H1 (cell line): ENCODE measurements at regions not wholly inside any gene's neighbourhood (a gene's known extent, or its start where the extent isn't known, plus 50 kb on each side); places are given as distances from the start of the nearest gene placed in this dataset.

ENCODE experiments used
- CTCF ChIA-PET: fragments of 300-600 bp; sonication (Branson Sonifier 250); formaldehyde crosslinking; loops from one replicate; lab custom pipeline; 2021; ENCODE audit not compliant: partially characterized antibody; lab: Charles Lee
- POLR2A ChIA-PET: fragments of 300-600 bp; sonication (Branson Sonifier 250); formaldehyde crosslinking; loops from one replicate; lab custom pipeline; 2021; ENCODE audit warnings: inconsistent platforms; ENCODE audit not compliant: partially characterized antibody; lab: Charles Lee
- DNase-seq, 2 experiments: peaks; one replicate each; pipeline versions ENCODE4 v3.0.0 to v3.0.0-alpha.2; 2010 to 2022; ENCODE audit warnings: low spot score in 2 of 2, low read depth in 1 of 2, mixed read lengths in 1 of 2
- FAIRE-seq: peaks from 2 replicates; lab custom pipeline; 2011; peaks lifted over from hg19 to GRCh38; lab: Jason Lieb, UNC
- H2AFZ ChIP-seq: 2 replicates; pipeline ENCODE4 v1.8.1; 2012; ENCODE audit warnings: low read length, inconsistent platforms
- H2AK5ac ChIP-seq: 2 replicates; pipeline ENCODE4 v1.6.1; 2013; ENCODE audit warnings: low read depth, low read length
- H2BK120ac ChIP-seq: replicated peaks from 2 replicates; pipeline ENCODE3; 2013; ENCODE audit warnings: low read depth, low read length, inconsistent platforms
- H2BK12ac ChIP-seq: 2 replicates; pipeline ENCODE4 v1.6.1; 2013; ENCODE audit warnings: low read depth, low read length
- H2BK15ac ChIP-seq: 2 replicates; pipeline ENCODE4 v1.6.1; 2013; ENCODE audit warnings: low read length
- H2BK20ac ChIP-seq: 2 replicates; pipeline ENCODE4 v1.6.1; 2013; ENCODE audit warnings: low read length
- H2BK5ac ChIP-seq: 2 replicates; pipeline ENCODE4 v1.6.1; 2013; ENCODE audit warnings: low read depth, low read length
- H3K14ac ChIP-seq: 2 replicates; pipeline ENCODE4 v1.6.1; 2013; ENCODE audit warnings: inconsistent platforms; ENCODE audit not compliant: insufficient read length
- H3K18ac ChIP-seq: 2 replicates; pipeline ENCODE4 v1.6.1; 2013; ENCODE audit warnings: low read length; ENCODE audit errors: extremely low read depth
- H3K23ac ChIP-seq: 2 replicates; pipeline ENCODE4 v1.6.1; 2013; ENCODE audit warnings: inconsistent platforms; ENCODE audit not compliant: insufficient read length
- H3K23me2 ChIP-seq: 2 replicates; pipeline ENCODE4 v1.6.1; 2013; ENCODE audit warnings: low read depth, low read length
- H3K27ac ChIP-seq: 2 replicates; pipeline ENCODE4 v1.6.1; 2011; ENCODE audit warnings: low read depth, low read length, inconsistent platforms
- H3K27me3 ChIP-seq, 4 experiments: replicated peaks in 1 of 4; 1 replicate in 1 of 4; 2 replicates in 3 of 4; pipeline versions ENCODE4 v1.6.1 to v1.8.1; 2011 to 2013; ENCODE audit warnings: low read length in 3 of 4, mild to moderate bottlenecking in 3 of 4, inconsistent platforms in 2 of 4, mixed read lengths in 2 of 4, moderate library complexity in 1 of 4; ENCODE audit not compliant: control insufficient read depth in 3 of 4, insufficient read depth in 3 of 4; ENCODE audit errors: extremely low read depth in 1 of 4
- H3K36me3 ChIP-seq, 4 experiments: 2 replicates each; pipeline versions ENCODE4 v1.6.1 to v1.8.1; 2011 to 2013; ENCODE audit warnings: mild to moderate bottlenecking in 4 of 4, low read length in 3 of 4, moderate library complexity in 2 of 4, control low read depth in 1 of 4, inconsistent platforms in 1 of 4; ENCODE audit not compliant: insufficient read depth in 4 of 4, control insufficient read depth in 2 of 4
- H3K4ac ChIP-seq: replicated peaks from 2 replicates; pipeline ENCODE3; 2013; ENCODE audit warnings: low read length, low read depth, mixed read lengths, inconsistent platforms; ENCODE audit not compliant: insufficient read length
- H3K4me1 ChIP-seq, 4 experiments: replicated peaks in 1 of 4; 1 replicate in 1 of 4; 2 replicates in 3 of 4; pipeline versions ENCODE4 v1.6.1 to v1.8.1; 2011 to 2013; ENCODE audit warnings: low read length in 3 of 4, inconsistent platforms in 2 of 4, mixed read lengths in 1 of 4; ENCODE audit not compliant: insufficient read depth in 4 of 4, control insufficient read depth in 3 of 4
- H3K4me2 ChIP-seq, 2 experiments: 2 replicates each; pipeline versions ENCODE4 v1.6.1 to v1.8.1; 2011 to 2013; ENCODE audit warnings: low read depth in 2 of 2, low read length in 2 of 2, control low read depth in 1 of 2, inconsistent platforms in 1 of 2, mild to moderate bottlenecking in 1 of 2; ENCODE audit not compliant: insufficient read depth in 1 of 2
- H3K4me3 ChIP-seq, 4 experiments: fragments of 200-600, 300-600 bp in 1 of 4; sonication (generic), shearing (Covaris generic), sonication (Bioruptor Twin) in 1 of 4; 2 replicates each; pipeline versions ENCODE4 v1.5.1 to v1.8.1; 2011 to 2016; ENCODE audit warnings: low read length in 4 of 4, low read depth in 3 of 4, control low read depth in 2 of 4, inconsistent platforms in 2 of 4, mild to moderate bottlenecking in 2 of 4, mixed read lengths in 1 of 4, moderate library complexity in 1 of 4; ENCODE audit not compliant: insufficient read depth in 2 of 4; ENCODE audit errors: extremely low read depth in 1 of 4
- H3K56ac ChIP-seq: replicated peaks from 2 replicates; pipeline ENCODE3; 2013; ENCODE audit warnings: low read depth, mild to moderate bottlenecking, mixed read lengths, low read length, inconsistent platforms; ENCODE audit not compliant: insufficient read length
- H3K79me1 ChIP-seq: 2 replicates; pipeline ENCODE4 v1.6.1; 2013; ENCODE audit warnings: low read depth, low read length, control low read depth
- H3K79me2 ChIP-seq, 2 experiments: 2 replicates each; pipeline versions ENCODE4 v1.6.1 to v1.8.1; 2012 to 2013; ENCODE audit warnings: low read length in 2 of 2, mild to moderate bottlenecking in 2 of 2, inconsistent platforms in 1 of 2; ENCODE audit not compliant: insufficient read depth in 2 of 2, control insufficient read depth in 1 of 2
- H3K9ac ChIP-seq, 4 experiments: replicated peaks in 1 of 4; 1 replicate in 1 of 4; 2 replicates in 3 of 4; pipeline versions ENCODE4 v1.6.1 to v1.8.1; 2011 to 2013; ENCODE audit warnings: low read depth in 3 of 4, low read length in 3 of 4, control low read depth in 2 of 4, mild to moderate bottlenecking in 2 of 4, moderate library complexity in 2 of 4, inconsistent platforms in 1 of 4; ENCODE audit errors: extremely low read depth in 1 of 4
- H3K9me3 ChIP-seq, 2 experiments: 2 replicates each; pipeline versions ENCODE4 v1.6.1 to v1.8.1; 2012 to 2013; ENCODE audit warnings: mild to moderate bottlenecking in 2 of 2, moderate library complexity in 2 of 2, control low read depth in 1 of 2, inconsistent platforms in 1 of 2, low read depth in 1 of 2, low read length in 1 of 2, mixed read lengths in 1 of 2; ENCODE audit not compliant: insufficient read depth in 2 of 2
- H4K20me1 ChIP-seq, 2 experiments: replicated peaks in 1 of 2; 2 replicates each; pipeline versions ENCODE3 to v1.8.1; 2011 to 2013; ENCODE audit warnings: inconsistent platforms in 2 of 2, low read length in 2 of 2, mild to moderate bottlenecking in 1 of 2; ENCODE audit not compliant: insufficient read depth in 2 of 2, control insufficient read depth in 1 of 2
- H4K5ac ChIP-seq: 2 replicates; pipeline ENCODE4 v1.6.1; 2013; ENCODE audit warnings: low read length, low read depth, mixed read lengths, inconsistent platforms; ENCODE audit not compliant: insufficient read length
- H4K8ac ChIP-seq: 2 replicates; pipeline ENCODE4 v1.8.0; 2013; ENCODE audit warnings: mild to moderate bottlenecking, moderate library complexity, low read length, inconsistent platforms; ENCODE audit not compliant: insufficient read depth; ENCODE audit errors: extremely low read depth
- H4K91ac ChIP-seq: replicated peaks from 2 replicates; pipeline ENCODE3; 2013; ENCODE audit warnings: low read length, mixed read lengths, inconsistent platforms; ENCODE audit not compliant: insufficient read length
- CBX8 ChIP-seq: fragments of 300-800, 300-1000 bp; sonication (generic); IDR thresholded peaks from 2 replicates; pipeline ENCODE4 v1.7.1; 2016; ENCODE audit warnings: low read depth, low read length, borderline replicate concordance
- NANOG ChIP-seq: IDR thresholded peaks from 2 replicates; pipeline ENCODE4 v1.6.1; 2011; ENCODE audit warnings: low read length, low read depth, mild to moderate bottlenecking, inconsistent platforms; ENCODE audit not compliant: insufficient read depth, poor library complexity, severe bottlenecking
- YY1 ChIP-seq: IDR thresholded peaks from 2 replicates; pipeline ENCODE4 v1.6.1; 2011; ENCODE audit warnings: low read depth, mild to moderate bottlenecking, low read length
- WGBS, 2 experiments: shearing (Covaris generic) in 1 of 2; methylation state at CpG; one replicate each; pipeline versions ENCODE4 v1.1.6 to v1.1.7; 2013 to 2015; ENCODE audit warnings: low lambda C conversion rate in 2 of 2, mixed read lengths in 2 of 2, inconsistent platforms in 1 of 2, low coverage in 1 of 2, missing lambda C conversion rate in 1 of 2; ENCODE audit not compliant: insufficient replicate concordance in 2 of 2, insufficient coverage in 1 of 2, insufficient read length in 1 of 2; ENCODE audit errors: extremely low coverage in 1 of 2, missing lambda C conversion rate in 1 of 2; 5-methylcytosine and 5-hydroxymethylcytosine counted together

- CTCF ChIA-PET = interaction anchor here (0.9 to 1.3 kb wide), 2 partner anchors 22 to 30 kb away, joined by 3 read pairs; no protein-coding TSS in a partner anchor
Measured at GRCh38 chr15:23793191-23793680, 106.1 kb upstream of the NDN start.

More at GRCh38 chr15:23793191-23793680, 106.1 kb upstream of the NDN start:
- Histone ChIP-seq H3K23ac (no peak overlapping the region), H3K27ac (no peak overlapping the region), H3K27me3 (no peaks in the 10 kb centered on the region; a peak in 2 of 7 replicates), H2BK20ac (no peak overlapping the region), H3K14ac (no peak overlapping the region), H4K8ac (no peak overlapping the region), H3K79me2 (no peaks in the 10 kb centered on the region), H3K79me1 (no peaks in the 10 kb centered on the region), H3K4me2 (no peak overlapping the region), H3K56ac (no peak overlapping the region), H3K4me1 (no peaks in the 10 kb centered on the region), H2BK120ac (no peak overlapping the region), H4K5ac (no peak overlapping the region), H3K9me3 (peaks cover 12 to 35% of the 10 kb centered on the region in 2 experiments), H3K36me3 (no peaks in the 10 kb centered on the region), H3K4ac (no peak overlapping the region), H4K20me1 (no peaks in the 10 kb centered on the region), H2BK12ac (no peak overlapping the region), H2AFZ (no peak overlapping the region), H3K4me3 (no peak overlapping the region), H2BK15ac (no peak overlapping the region), H3K9ac (no peak overlapping the region), H3K18ac (no peak overlapping the region), H2BK5ac (no peak overlapping the region), H4K91ac (no peak overlapping the region), H3K23me2 (peaks cover 2% of the 10 kb centered on the region; the same call in 1 of the 2 replicates), H2AK5ac (no peak overlapping the region)
- 88% methylated on average over 6 of the region's 6 CpGs; no CpG with 5 or more reads in 1 of the 2 experiments for WGBS, 2 experiments
- DNase-seq (no peak), FAIRE-seq (no peak)
- TF ChIP-seq YY1 (no peak), CBX8 (no peak), NANOG (no peak)
- POLR2A ChIA-PET = no interaction called here
